ENCODE measurements at regions not wholly inside any gene's neighbourhood (a gene's known extent, or its start where the extent isn't known, plus 50 kb on each side); places are given as distances from the start of the nearest gene placed in this dataset.

DNA sequence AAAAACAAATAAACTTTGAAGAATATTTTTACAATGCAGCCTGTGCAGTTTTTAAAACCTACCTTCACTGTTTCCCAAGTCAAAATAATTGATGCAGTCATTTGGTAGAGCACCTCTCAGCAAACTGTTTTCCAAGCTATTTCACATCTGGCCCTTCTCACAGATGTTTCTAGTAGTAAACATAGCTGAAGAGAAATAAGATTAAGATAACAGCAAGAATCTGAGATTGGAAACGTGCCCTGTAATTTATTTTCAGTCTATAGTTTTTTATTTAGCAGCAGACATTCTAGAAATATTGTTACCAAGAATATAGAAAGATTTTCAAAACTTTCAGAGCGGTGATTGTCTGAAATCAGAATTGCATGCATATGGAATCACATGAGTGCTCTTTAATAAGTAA is 440.2 kb downstream of the TRIB2 start:
- TF ChIP-seq EP300 (IDR thresholded peaks at IDR 0.05; ENCODE audit: borderline replicate concordance in 1 of 2, control insufficient read depth in 1 of 2, low read depth in 2 of 2, low read length in 2 of 2) (no peak), YY1 (IDR thresholded peaks at IDR 0.05; ENCODE audit: low read depth, low read length) (no peak), POLR2A (IDR thresholded peaks at IDR 0.05; ENCODE audit: low read depth, low read length) (no peak)
- TF ChIP-seq, protein P1, sequence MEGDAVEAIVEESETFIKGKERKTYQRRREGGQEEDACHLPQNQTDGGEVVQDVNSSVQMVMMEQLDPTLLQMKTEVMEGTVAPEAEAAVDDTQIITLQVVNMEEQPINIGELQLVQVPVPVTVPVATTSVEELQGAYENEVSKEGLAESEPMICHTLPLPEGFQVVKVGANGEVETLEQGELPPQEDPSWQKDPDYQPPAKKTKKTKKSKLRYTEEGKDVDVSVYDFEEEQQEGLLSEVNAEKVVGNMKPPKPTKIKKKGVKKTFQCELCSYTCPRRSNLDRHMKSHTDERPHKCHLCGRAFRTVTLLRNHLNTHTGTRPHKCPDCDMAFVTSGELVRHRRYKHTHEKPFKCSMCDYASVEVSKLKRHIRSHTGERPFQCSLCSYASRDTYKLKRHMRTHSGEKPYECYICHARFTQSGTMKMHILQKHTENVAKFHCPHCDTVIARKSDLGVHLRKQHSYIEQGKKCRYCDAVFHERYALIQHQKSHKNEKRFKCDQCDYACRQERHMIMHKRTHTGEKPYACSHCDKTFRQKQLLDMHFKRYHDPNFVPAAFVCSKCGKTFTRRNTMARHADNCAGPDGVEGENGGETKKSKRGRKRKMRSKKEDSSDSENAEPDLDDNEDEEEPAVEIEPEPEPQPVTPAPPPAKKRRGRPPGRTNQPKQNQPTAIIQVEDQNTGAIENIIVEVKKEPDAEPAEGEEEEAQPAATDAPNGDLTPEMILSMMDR (IDR thresholded peaks at IDR 0.05 in 2 of 3, conservative IDR thresholded peaks at IDR 0.05 in 1 of 3; ENCODE audit: control insufficient read depth in 2 of 3, extremely low read depth in 1 of 3, insufficient read depth in 1 of 3, low read depth in 3 of 3, low read length in 3 of 3) = no peak
- TF ChIP-seq, protein P2, sequence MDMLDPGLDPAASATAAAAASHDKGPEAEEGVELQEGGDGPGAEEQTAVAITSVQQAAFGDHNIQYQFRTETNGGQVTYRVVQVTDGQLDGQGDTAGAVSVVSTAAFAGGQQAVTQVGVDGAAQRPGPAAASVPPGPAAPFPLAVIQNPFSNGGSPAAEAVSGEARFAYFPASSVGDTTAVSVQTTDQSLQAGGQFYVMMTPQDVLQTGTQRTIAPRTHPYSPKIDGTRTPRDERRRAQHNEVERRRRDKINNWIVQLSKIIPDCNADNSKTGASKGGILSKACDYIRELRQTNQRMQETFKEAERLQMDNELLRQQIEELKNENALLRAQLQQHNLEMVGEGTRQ (IDR thresholded peaks at IDR 0.05; ENCODE audit: borderline replicate concordance, low read depth, low read length) = no peak
